ENCODE measurements at regions not wholly inside any gene's neighbourhood (a gene's known extent, or its start where the extent isn't known, plus 50 kb on each side); places are given as distances from the start of the nearest gene placed in this dataset.

GRCh38 chr10:78728176-78728575 lies 340.6 kb upstream of the ZMIZ1 start:
- H3K4me1 ChIP-seq, result peaks cover 45 to 49% of the 10 kb centered on the region in 2 donors
- H3K36me3 ChIP-seq, result no peaks in the 10 kb centered on the region
- no peaks in the 10 kb centered on the region for H3K27me3 ChIP-seq
- intact Hi-C loops (cut with DNase I), result no loop called here
- WGBS, 2 donors, result 42 to 53% methylated on average over 2 of the region's 2 CpGs
- DNase-seq, result no peak
- H3K9me3 ChIP-seq, result no peaks in the 10 kb centered on the region
- H3K4me3 ChIP-seq (replicated peaks in 1 of 3), result no peak overlapping the region
- TF ChIP-seq, protein P1, sequence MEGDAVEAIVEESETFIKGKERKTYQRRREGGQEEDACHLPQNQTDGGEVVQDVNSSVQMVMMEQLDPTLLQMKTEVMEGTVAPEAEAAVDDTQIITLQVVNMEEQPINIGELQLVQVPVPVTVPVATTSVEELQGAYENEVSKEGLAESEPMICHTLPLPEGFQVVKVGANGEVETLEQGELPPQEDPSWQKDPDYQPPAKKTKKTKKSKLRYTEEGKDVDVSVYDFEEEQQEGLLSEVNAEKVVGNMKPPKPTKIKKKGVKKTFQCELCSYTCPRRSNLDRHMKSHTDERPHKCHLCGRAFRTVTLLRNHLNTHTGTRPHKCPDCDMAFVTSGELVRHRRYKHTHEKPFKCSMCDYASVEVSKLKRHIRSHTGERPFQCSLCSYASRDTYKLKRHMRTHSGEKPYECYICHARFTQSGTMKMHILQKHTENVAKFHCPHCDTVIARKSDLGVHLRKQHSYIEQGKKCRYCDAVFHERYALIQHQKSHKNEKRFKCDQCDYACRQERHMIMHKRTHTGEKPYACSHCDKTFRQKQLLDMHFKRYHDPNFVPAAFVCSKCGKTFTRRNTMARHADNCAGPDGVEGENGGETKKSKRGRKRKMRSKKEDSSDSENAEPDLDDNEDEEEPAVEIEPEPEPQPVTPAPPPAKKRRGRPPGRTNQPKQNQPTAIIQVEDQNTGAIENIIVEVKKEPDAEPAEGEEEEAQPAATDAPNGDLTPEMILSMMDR (IDR thresholded peaks at IDR 0.05), result no peak
- TF ChIP-seq POLR2A (IDR thresholded peaks at IDR 0.05), result no peak
- peak overlapping the region; percentile 81 to 95 (median 82) for H3K27ac ChIP-seq

DNA sequence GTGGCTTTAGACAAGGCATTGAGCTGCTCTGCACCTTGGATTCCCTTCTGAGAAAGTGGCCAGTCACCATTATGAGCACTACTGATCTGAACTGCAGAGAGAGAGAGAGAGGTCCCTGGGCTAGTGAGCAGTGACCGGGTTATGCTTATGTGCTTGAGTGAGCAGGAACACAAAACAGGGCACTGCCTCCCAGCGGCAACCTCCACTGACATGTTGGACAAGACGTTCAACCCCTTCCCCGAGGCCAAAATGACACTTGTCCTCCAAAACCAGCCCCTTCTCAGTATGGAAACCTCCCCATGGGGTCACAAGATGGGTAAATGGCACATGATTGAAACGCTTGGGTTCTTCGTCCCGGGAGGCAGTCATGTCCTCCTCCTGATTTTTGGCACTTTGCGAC lies 339.4 kb upstream of the ZMIZ1 start:
- H3K36me3 ChIP-seq, result no peaks in the 10 kb centered on the region
- no peaks in the 10 kb centered on the region for H3K27me3 ChIP-seq
- H3K9me3 ChIP-seq, result no peaks in the 10 kb centered on the region
- H3K4me3 ChIP-seq (replicated peaks in 1 of 3), result no peak overlapping the region
- 54 to 57% methylated on average over 8 of the region's 8 CpGs for WGBS, 2 donors
- peaks cover 45 to 49% of the 10 kb centered on the region in 2 donors for H3K4me1 ChIP-seq
- intact Hi-C loops (cut with DNase I), result no loop called here
- TF ChIP-seq, protein P1 (IDR thresholded peaks at IDR 0.05), result peak in 3 of 6 experiments; percentile 16 to 30 (median 21)
- TF ChIP-seq POLR2A (IDR thresholded peaks at IDR 0.05), result peak in 1 of 2 donors; percentile 21
- peak; percentile 75 to 80 for DNase-seq
- H3K27ac ChIP-seq, result peak overlapping the region; percentile 81 to 95 (median 82)

DNA sequence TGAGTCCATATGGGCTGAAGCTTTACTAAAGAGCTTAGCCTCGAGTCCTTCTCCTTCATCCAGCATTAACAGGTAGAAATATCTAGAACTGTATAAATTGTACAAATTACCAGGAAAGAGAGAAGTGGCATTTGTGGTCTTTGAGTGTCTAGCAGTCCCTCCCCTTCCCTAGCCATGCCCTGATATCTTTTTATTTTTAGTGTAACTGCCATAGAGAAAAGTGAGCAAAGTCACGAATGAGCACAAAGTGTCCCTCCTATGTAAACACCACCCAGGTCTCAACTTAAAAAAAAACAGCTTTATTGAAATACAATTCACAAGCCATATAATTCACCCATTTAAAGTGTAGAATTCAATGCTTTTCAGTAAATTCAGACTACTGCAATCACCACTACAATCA lies 339.0 kb upstream of the ZMIZ1 start:
- Histone ChIP-seq H3K4me1 (peaks cover 45 to 49% of the 10 kb centered on the region in 2 donors), H3K27me3 (no peaks in the 10 kb centered on the region), H3K9me3 (no peaks in the 10 kb centered on the region), H3K36me3 (no peaks in the 10 kb centered on the region), H3K4me3 (replicated peaks in 1 of 3) (no peak overlapping the region), H3K27ac (peak overlapping the region; percentile 81 to 95 (median 82))
- DNase-seq, result no peak
- intact Hi-C loops (cut with DNase I), result no loop called here
- TF ChIP-seq, protein P1 (IDR thresholded peaks at IDR 0.05), result no peak
- no peak for TF ChIP-seq POLR2A (IDR thresholded peaks at IDR 0.05)
- WGBS, 2 donors, result 11 to 24% methylated on average over 2 of the region's 2 CpGs

GRCh38 chr10:78730754-78731153 lies 338.0 kb upstream of the ZMIZ1 start:
- intact Hi-C loops (cut with DNase I), result no loop called here
- Histone ChIP-seq H3K36me3 (no peaks in the 10 kb centered on the region), H3K9me3 (no peaks in the 10 kb centered on the region), H3K27me3 (no peaks in the 10 kb centered on the region), H3K27ac (peak overlapping the region in 2 of 3 donors; percentile 32 to 81), H3K4me3 (replicated peaks in 1 of 3) (no peak overlapping the region), H3K4me1 (peaks cover 45 to 49% of the 10 kb centered on the region in 2 donors)
- WGBS, 2 donors, result 96 to 97% methylated on average over 8 of the region's 8 CpGs
- TF ChIP-seq, protein P1 (IDR thresholded peaks at IDR 0.05), result no peak
- no peak for TF ChIP-seq POLR2A (IDR thresholded peaks at IDR 0.05)
- DNase-seq, result no peak

DNA sequence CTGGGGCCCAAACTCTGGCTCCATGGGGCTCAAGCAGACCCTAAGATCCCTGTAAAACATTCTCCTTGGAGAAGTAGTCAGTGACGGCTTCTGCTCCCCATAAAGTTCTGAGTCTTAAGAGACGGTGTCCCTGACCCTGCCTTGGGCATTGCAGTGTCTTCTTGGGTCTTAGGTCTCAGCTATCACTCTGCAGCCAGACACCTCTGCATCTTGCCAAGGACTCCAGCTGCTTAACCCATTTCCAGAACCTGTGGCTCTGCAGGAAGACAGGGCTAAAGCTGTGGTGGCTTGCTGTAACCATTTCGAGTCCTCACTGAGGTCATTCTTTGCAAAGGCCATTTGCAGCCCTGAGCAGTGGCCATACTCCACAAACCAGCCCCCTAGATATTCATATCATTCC lies 337.1 kb upstream of the ZMIZ1 start:
- 78 to 95% methylated on average over 2 to 3 of the region's 3 CpGs for WGBS, 2 donors
- H3K4me3 ChIP-seq (replicated peaks in 1 of 3), result no peak overlapping the region
- no peaks in the 10 kb centered on the region for H3K36me3 ChIP-seq
- intact Hi-C loops (cut with DNase I), result no loop called here
- H3K4me1 ChIP-seq, result peaks cover 41 to 49% of the 10 kb centered on the region in 2 donors
- TF ChIP-seq POLR2A (IDR thresholded peaks at IDR 0.05), result no peak
- TF ChIP-seq, protein P1 (IDR thresholded peaks at IDR 0.05), result no peak
- DNase-seq, result no peak
- no peaks in the 10 kb centered on the region for H3K9me3 ChIP-seq
- H3K27me3 ChIP-seq, result no peaks in the 10 kb centered on the region
- peak overlapping the region in 2 of 3 donors; percentile 32 to 44 for H3K27ac ChIP-seq

Data from thyroid gland (tissue), 4 donors.